GM18517 (cell line): ENCODE measurements at regions not wholly inside any gene's neighbourhood (a gene's known extent, or its start where the extent isn't known, plus 50 kb on each side); places are given as distances from the start of the nearest gene placed in this dataset.
"Not testable (repeated sequence)": the region's sequence is repeated elsewhere in the genome, so short reads cannot be mapped to it uniquely, and the experiment has no call there.

Experiments used
- ATAC-seq: cut with Tn5 transposase; IDR thresholded peaks from one replicate; pipeline ENCODE4 v1.9.1; 2021; ENCODE audit warnings: mild to moderate bottlenecking, moderate library complexity; ENCODE audit not compliant: unreplicated experiment

DNA sequence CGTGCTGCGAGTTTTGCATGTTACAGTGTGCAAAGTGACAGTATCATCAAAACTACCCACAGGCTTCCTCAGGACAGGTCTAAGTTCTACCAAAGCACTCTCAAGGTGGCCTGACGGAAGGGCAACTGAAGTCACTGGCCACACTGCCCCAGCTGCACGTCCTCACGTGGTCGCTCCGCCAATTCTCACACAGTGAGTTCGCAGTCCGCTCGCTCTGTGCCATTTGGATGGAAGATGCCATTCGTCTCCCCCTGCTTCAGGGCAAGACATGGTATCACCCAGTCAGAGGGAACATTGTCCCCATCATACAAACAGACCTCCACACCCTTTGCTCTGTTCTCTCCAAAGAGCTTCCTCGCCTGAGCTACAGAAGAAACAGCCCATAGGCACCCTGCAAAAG lies 109.6 kb upstream of the COBL start:
- ATAC-seq, result no peak

GRCh38 chr7:51409934-51410333 lies 93.3 kb upstream of the COBL start:
- not testable (repeated sequence) for ATAC-seq

- not testable (repeated sequence) for ATAC-seq
These were observed 81.0 kb upstream of the COBL start for GRCh38 chr7:51397608-51398007.

DNA sequence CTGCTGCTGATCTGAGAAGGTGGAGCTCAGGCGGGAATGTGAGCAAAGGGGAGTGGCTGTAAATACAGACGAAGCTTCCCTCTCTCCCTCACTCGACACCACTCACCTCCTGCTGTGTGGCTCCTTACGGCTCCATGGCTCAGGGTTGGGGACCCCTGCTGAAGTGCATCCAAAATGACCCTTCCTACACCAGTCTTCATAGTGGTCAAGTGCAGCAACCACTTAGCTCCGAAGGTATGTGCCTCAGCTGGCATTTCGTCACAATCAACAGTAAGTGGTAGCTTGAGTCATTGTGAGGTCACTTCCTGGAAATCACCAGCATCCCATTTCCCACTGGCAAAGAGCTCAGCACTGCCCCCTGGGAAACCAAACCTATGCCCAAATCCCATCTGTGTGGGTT lies 76.4 kb upstream of the COBL start:
- not testable (repeated sequence) for ATAC-seq

DNA sequence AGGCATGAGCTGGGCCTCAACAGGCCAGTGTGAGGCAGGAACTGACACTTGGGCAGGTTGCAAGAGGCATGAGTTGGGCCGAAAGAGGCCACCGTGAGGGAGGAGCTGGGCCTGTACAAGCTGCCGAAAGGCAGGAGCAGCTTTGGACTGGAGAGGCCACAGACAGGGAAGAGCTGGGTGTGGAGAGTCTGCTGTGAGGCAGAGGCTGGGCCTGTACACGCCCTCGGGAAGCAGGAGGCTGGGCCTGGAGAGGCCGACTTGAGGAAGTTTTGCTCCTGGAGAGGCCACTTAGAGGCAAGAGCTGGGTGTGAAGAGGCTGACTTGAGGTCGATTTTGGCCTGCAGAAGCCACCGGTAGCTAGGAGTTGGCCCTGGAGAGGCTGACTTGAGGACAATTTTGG lies 73.3 kb upstream of the COBL start:
- not testable (repeated sequence) for ATAC-seq

DNA sequence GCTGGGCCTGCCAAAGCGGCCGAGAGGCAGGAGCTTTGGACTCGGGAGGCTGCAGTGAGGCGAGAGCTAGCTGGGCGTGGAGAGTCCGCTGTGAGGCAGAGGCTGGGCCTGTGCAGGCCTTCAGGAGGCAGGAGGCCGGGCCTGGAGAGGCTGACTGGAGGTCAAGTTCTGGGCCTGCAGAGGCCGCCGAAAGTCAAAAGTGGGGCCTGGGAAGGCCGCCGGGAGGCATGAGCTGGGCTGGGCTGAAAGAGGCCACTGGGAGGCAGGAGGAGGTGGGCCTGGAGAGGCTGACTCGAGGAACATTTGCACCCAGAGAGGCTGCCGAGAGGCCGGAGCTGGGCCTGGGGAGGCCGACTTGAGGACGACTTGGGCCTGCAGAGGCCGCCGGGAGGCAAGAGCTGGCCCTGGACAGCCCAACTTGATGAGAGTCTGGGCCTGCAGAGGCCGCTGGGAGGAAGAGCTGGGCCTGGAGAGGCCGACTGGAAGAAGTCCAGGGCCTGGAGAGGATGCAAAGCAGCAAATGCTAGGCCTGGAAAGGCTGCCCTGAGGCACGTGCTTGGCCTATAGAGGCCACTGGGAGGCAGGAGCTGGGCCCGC lies 72.7 kb upstream of the COBL start:
- not testable (repeated sequence) for ATAC-seq

DNA sequence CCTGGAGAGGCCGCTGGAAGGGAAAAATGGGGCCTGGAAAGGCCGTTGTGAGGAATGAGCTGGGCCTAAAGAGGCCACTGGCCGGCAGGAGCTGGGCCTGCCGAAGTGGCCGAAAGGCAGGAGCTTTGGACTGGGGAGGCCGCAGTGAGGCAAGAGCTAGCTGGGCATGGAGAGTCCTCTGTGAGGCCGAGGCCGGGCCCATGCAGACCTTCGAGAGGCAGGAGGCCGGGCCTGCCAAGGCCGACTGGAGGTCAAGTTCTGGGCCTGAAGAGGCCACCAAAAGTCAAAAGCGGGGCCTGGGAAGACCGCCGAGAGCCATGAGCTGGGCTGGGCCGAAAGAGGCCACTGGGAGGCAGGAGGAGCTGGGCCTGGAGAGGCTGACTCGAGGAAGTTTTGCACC lies 71.6 kb upstream of the COBL start:
- ATAC-seq, result not testable (repeated sequence)

DNA sequence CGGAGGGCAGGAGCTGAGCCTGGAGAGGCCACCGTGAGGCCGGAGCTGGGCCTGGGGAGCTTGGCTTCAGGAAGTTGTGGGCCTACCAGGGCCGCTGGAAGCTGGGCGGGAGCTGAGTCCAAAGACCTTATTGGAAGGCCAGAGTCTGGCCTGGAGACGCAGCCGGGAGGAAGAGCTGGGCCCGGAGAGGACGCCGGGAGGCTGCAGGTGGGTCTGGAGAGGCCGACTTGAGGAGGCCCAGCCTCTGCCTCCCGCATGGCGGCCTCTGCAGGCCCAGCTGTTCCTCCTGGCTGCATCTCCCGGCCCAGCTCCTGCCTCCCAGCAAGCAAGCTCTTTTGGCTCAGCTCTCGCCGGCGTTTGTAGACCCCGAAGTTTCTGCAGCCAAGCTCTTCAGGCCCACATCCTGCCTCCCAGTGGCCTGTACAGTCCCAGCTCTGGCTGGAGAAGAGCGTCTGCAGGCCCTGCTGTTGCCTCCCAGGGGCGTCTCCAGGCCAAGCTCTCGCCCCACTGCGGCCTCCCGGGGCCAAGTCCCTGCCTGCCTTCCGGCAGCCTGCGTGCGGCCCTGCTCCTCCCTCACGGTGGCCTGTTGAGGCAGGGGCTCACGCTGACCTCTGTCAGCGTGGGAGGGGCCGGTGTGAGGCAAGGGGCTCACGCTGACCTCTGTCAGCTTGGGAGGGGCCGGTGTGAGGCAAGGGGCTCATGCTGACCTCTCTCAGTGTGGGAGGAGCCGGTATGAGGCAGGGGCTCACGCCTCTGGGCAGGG lies 70.4 kb upstream of the COBL start:
- ATAC-seq, result not testable (repeated sequence)

DNA sequence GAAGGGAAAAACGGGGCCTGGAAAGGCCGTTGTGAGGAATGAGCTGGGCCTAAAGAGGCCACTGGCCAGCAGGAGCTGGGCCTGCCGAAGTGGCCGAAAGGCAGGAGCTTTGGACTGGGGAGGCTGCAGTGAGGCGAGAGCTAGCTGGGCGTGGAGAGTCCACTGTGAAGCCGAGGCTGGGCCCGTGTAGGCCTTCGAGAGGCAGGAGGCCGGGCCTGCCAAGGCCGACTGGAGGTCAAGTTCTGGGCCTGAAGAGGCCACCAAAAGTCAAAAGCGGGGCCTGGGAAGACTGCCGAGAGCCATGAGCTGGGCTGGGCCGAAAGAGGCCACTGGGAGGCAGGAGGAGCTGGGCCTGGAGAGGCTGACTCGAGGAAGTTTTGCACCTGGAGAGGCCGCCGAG lies 69.6 kb upstream of the COBL start:
- not testable (repeated sequence) for ATAC-seq

DNA sequence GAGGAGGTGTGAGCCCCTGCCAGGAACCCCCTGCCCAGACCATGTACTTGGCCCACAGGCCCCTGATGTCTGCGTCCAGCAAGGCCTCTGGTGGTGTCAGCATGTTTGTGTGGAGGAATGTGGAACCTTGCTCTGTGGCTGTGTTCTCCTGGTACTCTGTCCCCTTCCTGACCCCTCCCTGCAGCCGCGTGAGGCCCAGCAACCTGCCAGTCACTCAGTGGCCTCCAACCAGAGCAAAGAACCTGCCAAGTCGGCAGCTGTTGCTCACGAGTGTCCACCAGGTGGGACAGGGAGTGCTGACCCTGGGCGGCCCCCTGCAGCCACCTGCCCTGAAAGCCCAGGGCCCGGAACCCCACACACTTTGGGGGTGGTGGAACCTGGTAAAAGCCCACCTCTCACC lies 65.6 kb upstream of the COBL start:
- ATAC-seq, result not testable (repeated sequence)

DNA sequence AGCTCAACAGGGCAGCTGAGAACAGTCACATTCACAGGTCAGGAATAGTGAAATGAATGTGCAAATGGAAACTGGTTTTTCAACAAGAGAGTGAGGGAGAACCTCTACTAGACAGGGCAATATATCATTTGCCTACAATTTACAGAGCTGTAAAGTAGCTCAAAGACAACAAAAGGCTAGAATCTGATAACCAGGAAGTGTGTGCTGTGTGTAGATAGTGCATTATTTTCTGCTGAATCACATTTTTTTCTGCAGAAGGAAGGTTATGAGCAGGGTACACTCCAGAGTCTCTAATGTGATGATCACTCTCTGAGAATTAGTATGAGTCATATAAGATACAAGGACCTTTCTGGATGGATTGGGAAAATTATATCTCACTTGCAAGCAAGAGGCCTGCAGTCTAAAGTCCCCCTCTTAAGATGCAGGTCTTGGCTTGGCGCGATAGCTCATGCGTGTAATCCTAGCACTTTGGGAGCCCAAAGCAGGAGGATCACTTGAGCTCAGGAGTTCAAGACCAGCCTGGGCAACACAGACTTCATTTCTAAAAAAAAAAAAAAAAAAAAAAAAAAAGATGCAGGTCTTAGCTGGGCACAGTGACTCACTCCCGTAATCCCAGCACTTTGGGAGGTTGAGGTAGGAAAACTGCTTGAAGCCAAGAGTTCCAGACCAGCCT lies 59.9 kb upstream of the COBL start:
- no peak for ATAC-seq

- no peak for ATAC-seq
These were observed 58.3 kb upstream of the COBL start for GRCh38 chr7:51374936-51375335.

DNA sequence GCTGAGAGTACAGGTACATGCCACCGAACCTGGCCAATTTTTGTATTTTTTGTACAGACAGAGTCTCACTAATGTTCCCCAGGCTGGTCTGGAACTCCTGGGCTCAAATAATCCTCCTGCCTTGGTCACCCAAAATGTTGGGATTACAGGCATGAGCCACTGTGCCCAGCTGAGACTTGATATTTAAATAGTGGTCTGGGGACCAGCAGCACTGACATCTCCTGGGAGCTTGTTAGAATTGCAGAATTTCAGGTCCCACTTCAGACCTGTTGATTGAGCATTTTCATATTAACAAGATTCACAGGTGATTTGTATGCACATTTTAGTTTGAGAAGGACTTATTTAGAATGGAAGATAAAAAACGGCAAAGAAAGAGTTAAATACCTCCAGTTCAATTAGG lies 57.0 kb upstream of the COBL start:
- not testable (repeated sequence) for ATAC-seq

DNA sequence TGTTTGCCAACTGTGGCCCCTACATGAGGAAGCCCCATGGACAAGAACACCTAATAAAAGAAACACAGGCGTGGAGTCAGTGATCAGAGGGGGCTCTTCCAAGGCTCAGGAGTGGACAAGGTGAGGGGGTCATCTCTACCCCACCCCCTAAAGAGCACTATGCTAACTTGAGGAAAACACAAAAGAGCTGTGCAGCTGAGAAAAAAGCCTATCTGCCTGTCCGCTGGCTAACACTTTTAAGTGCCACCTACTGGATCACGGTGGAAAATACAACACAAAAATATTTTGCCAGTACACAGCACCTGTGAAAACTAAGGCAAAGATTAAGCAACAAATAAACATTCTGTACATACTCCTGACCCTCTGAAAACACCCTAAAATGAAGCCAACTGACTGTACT lies 53.1 kb upstream of the COBL start:
- ATAC-seq, result no peak

GRCh38 chr7:51369228-51369627 lies 52.6 kb upstream of the COBL start:
- not testable (repeated sequence) for ATAC-seq

GRCh38 chr7:51368334-51368733 lies 51.7 kb upstream of the COBL start:
- no peak for ATAC-seq

DNA sequence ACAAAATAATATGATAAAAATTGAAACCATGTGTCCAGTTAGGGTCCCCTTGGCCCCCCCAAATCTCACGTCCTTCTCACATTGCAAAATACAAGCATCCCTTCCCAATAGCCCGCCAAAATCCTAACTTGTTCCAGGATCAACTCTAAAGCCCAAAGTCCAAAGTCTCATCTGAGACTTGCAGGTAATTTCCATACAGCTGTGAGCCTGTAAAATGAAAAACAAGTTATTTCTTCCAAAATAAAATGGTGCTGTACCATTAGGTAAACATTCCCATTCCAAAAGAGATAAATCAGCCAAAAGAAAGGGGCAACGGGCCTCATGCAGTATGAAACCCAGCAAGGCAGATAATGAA lies 51.0 kb upstream of the COBL start:
- no peak for ATAC-seq

DNA sequence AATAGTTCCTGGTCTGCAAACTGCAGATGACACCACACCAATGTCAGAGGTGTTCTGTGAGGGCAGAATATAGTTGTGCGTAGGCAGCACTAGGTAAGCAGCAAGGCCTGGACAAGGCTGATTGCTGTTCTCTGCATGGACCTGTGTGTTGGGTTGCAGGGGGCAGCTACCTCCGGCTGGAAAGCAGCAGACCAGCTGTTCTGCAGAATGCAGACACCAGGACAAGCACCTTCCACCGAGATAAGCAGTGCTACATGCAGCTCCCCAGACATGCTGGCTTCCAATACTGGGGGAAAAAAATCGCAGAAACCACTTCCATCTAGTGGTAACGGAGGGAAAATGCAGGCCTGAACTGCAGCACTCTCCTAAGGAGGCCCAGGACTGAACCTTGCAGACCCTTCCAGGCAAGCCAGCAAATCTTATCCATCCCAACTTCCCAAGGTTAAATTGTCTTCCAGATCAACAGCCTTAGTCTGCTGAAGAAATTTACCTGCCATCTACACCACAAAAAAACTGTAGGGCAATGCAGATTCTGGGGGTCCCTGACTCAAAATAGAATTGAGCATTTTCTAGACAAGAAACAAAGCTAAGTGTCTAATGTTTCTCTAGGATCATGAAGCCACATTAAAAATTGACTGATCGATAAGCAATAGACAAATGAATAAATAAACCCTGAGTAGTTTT lies 50.5 kb upstream of the COBL start:
- no peak for ATAC-seq
